ENCODE measurements at regions not wholly inside any gene's neighbourhood (a gene's known extent, or its start where the extent isn't known, plus 50 kb on each side); places are given as distances from the start of the nearest gene placed in this dataset.

GRCh38 chr20:63132715-63133471 is 83.0 kb downstream of the YTHDF1 start:
- TF ChIP-seq POLR2AphosphoS5 (IDR thresholded peaks at IDR 0.05) (no peak), POLR2A (IDR thresholded peaks at IDR 0.05) (no peak)
